PFSK-1 (cell line): ENCODE measurements at regions not wholly inside any gene's neighbourhood (a gene's known extent, or its start where the extent isn't known, plus 50 kb on each side); places are given as distances from the start of the nearest gene placed in this dataset.

Experiments used
- REST ChIP-seq, 2 experiments: IDR thresholded peaks; 2 replicates each; pipeline versions ENCODE4 v1.6.1 to v1.8.0; 2011 to 2012; ENCODE audit warnings: low read depth in 2 of 2, low read length in 2 of 2, control low read depth in 1 of 2, inconsistent platforms in 1 of 2, mild to moderate bottlenecking in 1 of 2, moderate library complexity in 1 of 2; ENCODE audit not compliant: insufficient read depth in 1 of 2
- TAF1 ChIP-seq: IDR thresholded peaks from 2 replicates; pipeline ENCODE4 v1.6.1; 2012; ENCODE audit warnings: low read length, control low read depth, borderline replicate concordance; ENCODE audit not compliant: insufficient read depth

DNA sequence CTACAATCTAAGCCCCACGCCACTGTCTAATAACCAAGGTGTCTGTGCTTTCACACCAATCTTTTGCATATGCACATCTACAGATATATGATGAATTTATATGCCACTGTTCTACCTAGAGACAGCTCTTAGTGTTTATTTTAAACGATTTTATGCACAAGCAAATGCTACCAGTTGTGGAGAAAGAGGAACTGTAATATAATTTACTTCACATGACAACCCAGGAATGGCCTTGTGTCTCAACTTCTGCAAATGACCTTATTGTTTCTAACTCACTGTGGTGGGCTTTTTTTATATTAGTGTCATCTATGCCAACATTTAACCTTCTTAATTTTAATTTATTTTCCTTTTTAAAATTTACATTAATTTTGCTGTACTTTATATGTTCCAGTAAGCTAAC, 531.1 kb upstream of the TLE4 start:
- TF ChIP-seq REST (IDR thresholded peaks at IDR 0.05; ENCODE audit: insufficient read depth in 1 of 2, low read depth in 2 of 2, low read length in 2 of 2) (no peak), TAF1 (no peak)
